ENCODE measurements at regions not wholly inside any gene's neighbourhood (a gene's known extent, or its start where the extent isn't known, plus 50 kb on each side); places are given as distances from the start of the nearest gene placed in this dataset.
A peak's percentile ranks its signal among the peaks of the same experiment; 100 is the strongest.

- no peak for DNase-seq (ENCODE audit: low read depth)
- no peak overlapping the region for H3K4me3 ChIP-seq (ENCODE audit: control insufficient read depth, low read depth, low read length)
- no peak for TF ChIP-seq CTCF (conservative IDR thresholded peaks at IDR 0.05; ENCODE audit: control insufficient read depth, insufficient read depth, low read depth, low read length)
These were observed 794.9 kb downstream of the MAT2B start for GRCh38 chr5:164300295-164300694.

GRCh38 chr5:164301136-164301535 is 795.7 kb downstream of the MAT2B start:
- DNase-seq (ENCODE audit: low read depth): no peak
- TF ChIP-seq CTCF (conservative IDR thresholded peaks at IDR 0.05; ENCODE audit: control insufficient read depth, insufficient read depth, low read depth, low read length): no peak
- H3K4me3 ChIP-seq (ENCODE audit: control insufficient read depth, low read depth, low read length): no peak overlapping the region

GRCh38 chr5:164301708-164302107 is 796.3 kb downstream of the MAT2B start:
- no peak for DNase-seq (ENCODE audit: low read depth)
- H3K4me3 ChIP-seq (ENCODE audit: control insufficient read depth, low read depth, low read length): no peak overlapping the region
- no peak for TF ChIP-seq CTCF (conservative IDR thresholded peaks at IDR 0.05; ENCODE audit: control insufficient read depth, insufficient read depth, low read depth, low read length)

GRCh38 chr5:164302533-164303235 is 797.3 kb downstream of the MAT2B start:
- TF ChIP-seq CTCF (conservative IDR thresholded peaks at IDR 0.05; ENCODE audit: control insufficient read depth, insufficient read depth, low read depth, low read length): no peak
- H3K4me3 ChIP-seq (ENCODE audit: control insufficient read depth, low read depth, low read length): no peak overlapping the region
- DNase-seq (ENCODE audit: low read depth): peak; percentile 43

- no peak overlapping the region for H3K4me3 ChIP-seq (ENCODE audit: control insufficient read depth, low read depth, low read length)
- DNase-seq (ENCODE audit: low read depth): no peak
- no peak for TF ChIP-seq CTCF (conservative IDR thresholded peaks at IDR 0.05; ENCODE audit: control insufficient read depth, insufficient read depth, low read depth, low read length)
These were observed 798.3 kb downstream of the MAT2B start for GRCh38 chr5:164303646-164304215.

- no peak for DNase-seq (ENCODE audit: low read depth)
- TF ChIP-seq CTCF (conservative IDR thresholded peaks at IDR 0.05; ENCODE audit: control insufficient read depth, insufficient read depth, low read depth, low read length): no peak
- no peak overlapping the region for H3K4me3 ChIP-seq (ENCODE audit: control insufficient read depth, low read depth, low read length)
These were observed 801.2 kb downstream of the MAT2B start for GRCh38 chr5:164306662-164307061.
